Astrocyte (in vitro differentiated cells and primary cell): ENCODE measurements at regions not wholly inside any gene's neighbourhood (a gene's known extent, or its start where the extent isn't known, plus 50 kb on each side); places are given as distances from the start of the nearest gene placed in this dataset.

Experiments
- CTCF ChIP-seq: IDR thresholded peaks from 2 replicates; pipeline ENCODE4 v1.5.1; 2011; ENCODE audit warnings: low read depth, mild to moderate bottlenecking, inconsistent platforms, low read length, moderate library complexity; ENCODE audit not compliant: insufficient read depth
- EZH2 ChIP-seq: IDR thresholded peaks from 2 replicates; pipeline ENCODE4 v1.6.1; 2012; ENCODE audit warnings: mild to moderate bottlenecking, low read length, inconsistent platforms; ENCODE audit not compliant: insufficient read depth

GRCh38 chr3:61360297-61360965 lies 109.2 kb upstream of the FHIT start:
- TF ChIP-seq CTCF (no peak), EZH2 (no peak)
